Thyroid gland (tissue), 4 donors: ENCODE measurements at regions not wholly inside any gene's neighbourhood (a gene's known extent, or its start where the extent isn't known, plus 50 kb on each side); places are given as distances from the start of the nearest gene placed in this dataset.
"Not testable (repeated sequence)": the region's sequence is repeated elsewhere in the genome, so short reads cannot be mapped to it uniquely, and the experiment has no call there.

Source experiments
- DNase-seq, 2 donors: peaks; one replicate each; pipeline ENCODE4 v3.0.0-alpha.2; 2019
- H3K27ac ChIP-seq, 3 donors: fragments of 200-600 bp; sonication (generic); 1 replicate in 2 of 3; 2 replicates in 1 of 3; pipeline ENCODE4 v1.5.1; 2016 to 2019; ENCODE audit warnings: mild to moderate bottlenecking in 1 of 3, moderate library complexity in 1 of 3
- H3K27me3 ChIP-seq: fragments of 200-600 bp; sonication (generic); one replicate; pipeline ENCODE4 v1.5.1; 2019
- H3K36me3 ChIP-seq, 2 donors: fragments of 200-600 bp; sonication (generic); one replicate each; pipeline ENCODE4 v1.5.1; 2016 to 2019
- H3K4me1 ChIP-seq, 2 donors: fragments of 200-600 bp; sonication (generic); one replicate each; pipeline ENCODE4 v1.5.1; 2017 to 2019
- H3K4me3 ChIP-seq, 3 donors: fragments of 200-600 bp; sonication (generic); replicated peaks in 1 of 3; 1 replicate in 2 of 3; 2 replicates in 1 of 3; pipeline ENCODE4 v1.5.1; 2016; ENCODE audit warnings: mild to moderate bottlenecking in 1 of 3
- H3K9me3 ChIP-seq: fragments of 200-600 bp; sonication (generic); one replicate; pipeline ENCODE4 v1.5.1; 2017
- POLR2A ChIP-seq, 2 donors: fragments of 450-650 bp; IDR thresholded peaks; one replicate each; pipeline ENCODE4 v1.6.1; 2017; ENCODE audit warnings: antibody characterized with exemption in 2 of 2, mild to moderate bottlenecking in 2 of 2, moderate library complexity in 1 of 2
- WGBS, 2 donors: methylation state at CpG; one replicate each; pipeline ENCODE4 v1.1.5; 2017; 5-methylcytosine and 5-hydroxymethylcytosine counted together
- intact Hi-C: fragments of 100-400 bp; cut with DNase I; formaldehyde crosslinking; loops from one replicate; pipeline ENCODE4 v1.15.1; 2023
- TF ChIP-seq, protein P1 (sequence below), 6 experiments: fragments of 200-600 bp in 3 of 6; fragments of 450-650 bp in 3 of 6; sonication (generic) in 3 of 6; IDR thresholded peaks; one replicate each; pipeline ENCODE4 v1.5.1; 2016 to 2019; ENCODE audit warnings: antibody characterized with exemption in 6 of 6, mild to moderate bottlenecking in 2 of 6, inconsistent platforms in 1 of 6, moderate library complexity in 1 of 6

DNA sequence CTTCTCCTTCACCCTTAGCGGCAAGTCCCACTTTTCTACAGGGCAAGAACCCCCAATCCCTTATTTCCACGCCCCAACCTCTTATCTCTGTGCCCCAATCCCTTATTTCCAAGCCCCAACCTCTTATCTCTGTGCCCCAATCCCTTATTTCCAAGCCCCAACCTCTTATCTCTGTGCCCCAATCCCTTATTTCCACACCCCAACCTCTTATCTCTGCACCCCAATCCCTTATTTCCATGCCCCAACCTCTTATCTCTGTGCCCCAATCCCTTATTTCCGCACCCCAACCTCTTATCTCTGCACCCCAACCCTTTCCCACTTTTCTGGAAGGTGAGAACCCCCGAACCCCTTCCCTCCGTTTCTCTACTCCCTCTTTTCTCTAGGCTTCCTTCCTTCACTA lies 116.1 kb upstream of the GJE1 start:
- H3K4me3 ChIP-seq, H3K27ac ChIP-seq, H3K4me1 ChIP-seq, intact Hi-C loops, H3K9me3 ChIP-seq, H3K36me3 ChIP-seq, DNase-seq, H3K27me3 ChIP-seq: not testable (repeated sequence)
- WGBS, 2 donors: 75 to 86% methylated on average over 5 of the region's 5 CpGs

DNA sequence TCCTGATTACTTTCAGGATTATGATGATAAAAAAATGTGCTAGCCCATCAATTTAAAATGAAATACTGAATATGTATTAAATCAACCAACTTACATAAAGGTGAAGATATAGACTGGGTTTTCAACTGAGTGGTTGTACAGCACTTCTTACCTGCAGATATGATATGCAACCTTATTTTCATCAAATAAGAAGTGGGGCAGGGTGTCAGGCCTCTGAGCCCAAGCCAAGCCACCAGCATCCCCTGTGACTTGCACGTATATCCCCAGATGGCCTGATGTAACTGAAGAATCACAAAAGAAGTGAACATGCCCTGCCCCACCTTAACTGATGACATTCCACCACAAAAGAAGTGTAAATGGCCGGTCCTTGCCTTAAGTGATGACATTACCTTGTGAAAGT lies 117.3 kb upstream of the GJE1 start:
- H3K9me3 ChIP-seq, H3K4me1 ChIP-seq, H3K27ac ChIP-seq, H3K27me3 ChIP-seq, H3K36me3 ChIP-seq, intact Hi-C loops, H3K4me3 ChIP-seq, DNase-seq: not testable (repeated sequence)
- 76 to 81% methylated on average over 2 of the region's 2 CpGs for WGBS, 2 donors

DNA sequence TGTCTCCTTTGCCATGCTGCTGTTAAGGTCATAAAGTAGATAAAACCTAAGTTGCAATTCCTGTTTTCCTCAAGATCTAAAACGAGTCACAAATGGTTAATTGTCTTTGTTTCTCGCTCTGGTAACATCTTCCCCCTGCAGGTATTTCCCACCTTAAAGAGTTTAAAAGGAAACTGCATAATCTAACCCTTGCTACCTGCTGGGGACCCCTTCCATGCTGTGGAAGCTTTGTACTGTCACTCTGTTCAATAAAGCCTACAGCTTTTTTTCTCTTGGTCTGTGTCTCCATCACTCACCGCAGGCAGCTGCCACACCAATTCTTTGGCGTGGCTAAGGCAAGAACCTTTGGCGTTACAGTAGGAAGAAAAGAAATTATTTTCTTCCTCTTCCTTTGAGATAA lies 117.7 kb upstream of the GJE1 start:
- WGBS, 2 donors: 12 to 17% methylated on average over 5 of the region's 5 CpGs
- TF ChIP-seq, protein P1, sequence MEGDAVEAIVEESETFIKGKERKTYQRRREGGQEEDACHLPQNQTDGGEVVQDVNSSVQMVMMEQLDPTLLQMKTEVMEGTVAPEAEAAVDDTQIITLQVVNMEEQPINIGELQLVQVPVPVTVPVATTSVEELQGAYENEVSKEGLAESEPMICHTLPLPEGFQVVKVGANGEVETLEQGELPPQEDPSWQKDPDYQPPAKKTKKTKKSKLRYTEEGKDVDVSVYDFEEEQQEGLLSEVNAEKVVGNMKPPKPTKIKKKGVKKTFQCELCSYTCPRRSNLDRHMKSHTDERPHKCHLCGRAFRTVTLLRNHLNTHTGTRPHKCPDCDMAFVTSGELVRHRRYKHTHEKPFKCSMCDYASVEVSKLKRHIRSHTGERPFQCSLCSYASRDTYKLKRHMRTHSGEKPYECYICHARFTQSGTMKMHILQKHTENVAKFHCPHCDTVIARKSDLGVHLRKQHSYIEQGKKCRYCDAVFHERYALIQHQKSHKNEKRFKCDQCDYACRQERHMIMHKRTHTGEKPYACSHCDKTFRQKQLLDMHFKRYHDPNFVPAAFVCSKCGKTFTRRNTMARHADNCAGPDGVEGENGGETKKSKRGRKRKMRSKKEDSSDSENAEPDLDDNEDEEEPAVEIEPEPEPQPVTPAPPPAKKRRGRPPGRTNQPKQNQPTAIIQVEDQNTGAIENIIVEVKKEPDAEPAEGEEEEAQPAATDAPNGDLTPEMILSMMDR (IDR thresholded peaks at IDR 0.05): no peak
- no peak for TF ChIP-seq POLR2A (IDR thresholded peaks at IDR 0.05)
- no peaks in the 10 kb centered on the region for H3K36me3 ChIP-seq
- intact Hi-C loops: no loop called here
- no peaks in the 10 kb centered on the region for H3K27me3 ChIP-seq
- no peaks in the 10 kb centered on the region for H3K4me1 ChIP-seq
- no peak for DNase-seq
- H3K9me3 ChIP-seq: no peaks in the 10 kb centered on the region
- H3K4me3 ChIP-seq: no peak overlapping the region
- H3K27ac ChIP-seq: no peak overlapping the region

DNA sequence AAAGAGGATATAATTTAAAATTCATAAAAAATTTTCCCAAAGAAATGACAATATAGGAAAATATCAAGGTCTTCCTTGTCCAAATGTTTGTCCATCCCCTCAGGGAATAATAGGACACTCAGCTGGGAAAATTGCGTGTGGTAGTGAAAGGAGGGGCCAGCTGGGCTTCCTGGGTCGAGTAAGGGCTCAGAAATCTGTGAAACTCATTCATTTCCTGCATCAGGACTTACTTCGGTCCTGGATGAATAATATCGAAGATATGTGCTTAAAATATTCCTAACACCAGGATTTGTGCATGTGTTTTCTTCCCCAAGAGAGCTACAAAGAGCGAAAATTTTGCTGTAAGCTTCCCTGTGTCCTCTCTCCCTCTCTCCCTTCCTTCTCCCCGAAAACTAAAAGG lies 118.2 kb upstream of the GJE1 start:
- no peaks in the 10 kb centered on the region for H3K36me3 ChIP-seq
- DNase-seq: no peak
- H3K4me1 ChIP-seq: no peaks in the 10 kb centered on the region
- no peaks in the 10 kb centered on the region for H3K9me3 ChIP-seq
- no peaks in the 10 kb centered on the region for H3K27me3 ChIP-seq
- no peak overlapping the region for H3K27ac ChIP-seq
- H3K4me3 ChIP-seq: no peak overlapping the region
- TF ChIP-seq, protein P1 (IDR thresholded peaks at IDR 0.05): no peak
- TF ChIP-seq POLR2A (IDR thresholded peaks at IDR 0.05): no peak
- WGBS, 2 donors: 12% methylated on average over 6 of the region's 6 CpGs
- intact Hi-C loops: no loop called here

DNA sequence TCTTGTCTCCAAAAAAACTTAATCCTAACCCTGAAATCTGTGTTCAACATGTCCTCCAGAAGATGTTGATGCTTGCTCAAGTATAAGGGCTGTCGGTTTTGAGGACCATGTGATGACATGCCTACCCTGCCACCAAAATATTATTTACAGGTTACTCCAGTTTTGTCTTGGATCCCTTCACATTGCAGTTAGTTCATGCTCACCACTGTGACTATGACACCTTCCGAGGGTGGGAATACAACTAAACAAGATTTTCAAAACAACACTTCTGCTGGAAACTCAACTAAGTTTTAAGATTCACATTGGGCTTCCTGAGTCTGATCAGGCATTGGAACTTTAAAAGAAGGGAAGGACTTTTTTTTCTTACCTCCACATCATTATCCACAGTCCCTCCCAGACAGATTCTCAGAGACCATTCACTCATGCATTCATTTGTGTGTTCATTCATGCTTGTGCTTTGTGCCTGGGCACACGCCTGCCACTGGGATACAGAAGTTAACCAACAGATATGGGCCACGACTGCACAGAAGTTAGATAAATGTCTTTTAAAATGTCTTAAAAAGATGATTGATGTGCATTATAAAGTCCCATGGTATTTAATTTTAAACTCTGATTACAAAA lies 118.7 kb upstream of the GJE1 start:
- TF ChIP-seq, protein P1 (IDR thresholded peaks at IDR 0.05): no peak
- no peak for TF ChIP-seq POLR2A (IDR thresholded peaks at IDR 0.05)
- Histone ChIP-seq H3K27ac (no peak overlapping the region), H3K27me3 (no peaks in the 10 kb centered on the region), H3K9me3 (no peaks in the 10 kb centered on the region), H3K36me3 (no peaks in the 10 kb centered on the region), H3K4me3 (no peak overlapping the region), H3K4me1 (no peaks in the 10 kb centered on the region)
- intact Hi-C loops: no loop called here
- DNase-seq: no peak
- WGBS, 2 donors: 44 to 53% methylated on average over 4 of the region's 4 CpGs

DNA sequence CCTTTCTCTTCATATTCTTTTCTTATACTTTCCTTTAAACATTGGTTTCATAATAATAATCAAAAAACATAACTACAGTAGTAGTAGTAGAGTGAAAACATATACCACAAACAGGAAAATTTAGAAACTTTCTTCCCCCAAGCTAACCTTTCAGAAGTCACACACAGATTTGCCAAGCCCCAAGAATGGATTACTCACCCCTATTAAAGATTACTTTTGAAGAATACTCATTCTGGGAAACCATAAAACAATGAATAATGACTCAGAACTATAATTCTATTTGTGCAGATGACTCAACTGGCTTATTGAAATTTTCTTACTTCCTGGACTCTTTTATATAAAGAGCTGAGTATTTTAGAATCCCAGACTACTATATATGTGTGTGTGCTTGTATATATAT lies 119.4 kb upstream of the GJE1 start:
- DNase-seq: no peak
- no peak for TF ChIP-seq POLR2A (IDR thresholded peaks at IDR 0.05)
- TF ChIP-seq, protein P1 (IDR thresholded peaks at IDR 0.05): no peak
- intact Hi-C loops: no loop called here
- Histone ChIP-seq H3K36me3 (no peaks in the 10 kb centered on the region), H3K4me3 (no peak overlapping the region), H3K9me3 (no peaks in the 10 kb centered on the region), H3K4me1 (no peaks in the 10 kb centered on the region), H3K27ac (no peak overlapping the region), H3K27me3 (no peaks in the 10 kb centered on the region)
